Hepatic stellate cell (primary cell): ENCODE measurements at regions not wholly inside any gene's neighbourhood (a gene's known extent, or its start where the extent isn't known, plus 50 kb on each side); places are given as distances from the start of the nearest gene placed in this dataset.
"Not testable (repeated sequence)": the region's sequence is repeated elsewhere in the genome, so short reads cannot be mapped to it uniquely, and the experiment has no call there.

ENCODE experiments used
- DNase-seq: peaks from one replicate; pipeline ENCODE4 v3.0.0; 2011; ENCODE audit warnings: low spot score

- not testable (repeated sequence) for DNase-seq
These were observed 115.6 kb upstream of the MBNL1 start for GRCh38 chr3:152153115-152153514.

DNA sequence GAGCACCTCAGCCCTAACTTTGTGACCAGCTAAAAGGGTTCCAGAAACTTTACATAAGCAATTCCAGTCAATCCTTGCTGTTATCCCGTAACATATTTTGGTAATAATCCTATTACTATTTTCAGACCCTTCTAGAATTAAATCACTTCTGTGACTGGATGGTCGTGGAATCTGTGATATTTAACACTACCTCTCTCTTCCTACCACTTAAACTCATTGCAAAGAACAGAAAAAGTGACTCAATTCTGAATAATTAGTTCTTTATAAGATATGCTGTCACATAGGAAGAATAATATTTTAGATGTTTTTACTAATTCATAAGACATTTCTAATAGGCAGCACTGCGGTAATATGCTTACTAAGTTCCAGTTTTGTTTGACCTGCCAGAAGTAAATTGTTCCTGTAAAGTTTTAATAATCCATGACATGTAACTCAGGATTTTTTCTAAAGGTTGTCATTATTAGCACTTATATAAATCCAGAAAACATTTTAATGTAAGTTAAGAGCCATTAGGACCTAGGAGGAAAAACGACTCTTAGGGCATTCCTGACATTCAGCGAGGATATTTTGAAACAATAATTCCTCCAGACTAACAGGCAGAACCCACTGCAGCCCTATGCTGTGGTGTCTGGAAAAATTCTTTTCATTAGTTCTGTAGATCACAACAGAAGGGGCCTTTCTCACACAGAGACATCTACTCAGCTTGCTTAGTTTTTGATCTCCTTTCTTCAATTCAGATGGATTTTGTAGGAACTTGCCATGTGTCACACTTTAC lies 113.3 kb upstream of the MBNL1 start:
- no peak for DNase-seq

- DNase-seq: no peak
These were observed 111.8 kb upstream of the MBNL1 start for GRCh38 chr3:152156880-152157279.

GRCh38 chr3:152157337-152157736 lies 111.4 kb upstream of the MBNL1 start:
- DNase-seq: no peak

- peak; percentile 43 for DNase-seq
These were observed 109.4 kb upstream of the MBNL1 start for GRCh38 chr3:152159328-152159727.

DNA sequence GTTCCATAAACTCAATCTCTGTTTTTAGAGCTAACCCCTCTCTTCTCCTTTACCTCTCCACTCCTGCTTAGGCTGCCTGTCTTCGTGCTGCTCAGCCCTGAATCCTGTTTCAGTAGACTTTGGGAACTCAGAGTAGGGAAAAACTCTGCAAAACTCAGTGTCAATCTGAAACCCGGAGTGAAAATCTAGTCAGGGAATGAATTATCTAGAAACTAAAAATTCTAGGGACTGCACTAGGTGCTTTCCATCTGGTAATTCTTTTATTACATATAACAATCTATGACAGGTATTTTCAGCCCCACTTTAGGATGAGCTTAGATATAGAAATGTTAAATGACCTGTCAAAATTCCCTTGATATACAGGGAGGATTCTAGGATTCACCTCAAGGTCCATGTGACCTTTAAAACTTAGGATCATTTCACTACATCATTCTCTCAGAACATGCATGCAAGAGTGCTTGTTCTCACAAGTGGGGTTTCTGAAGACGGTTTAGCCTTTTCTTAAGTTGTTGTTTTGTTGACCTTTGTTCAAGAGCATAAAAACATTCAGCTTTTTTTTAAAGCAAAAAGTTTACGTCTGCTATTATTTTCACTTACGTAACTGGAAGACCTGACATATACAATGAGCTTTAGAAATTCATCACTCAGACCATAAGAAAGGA lies 108.2 kb upstream of the MBNL1 start:
- DNase-seq: no peak

GRCh38 chr3:152172460-152172859 lies 96.3 kb upstream of the MBNL1 start:
- no peak for DNase-seq

DNA sequence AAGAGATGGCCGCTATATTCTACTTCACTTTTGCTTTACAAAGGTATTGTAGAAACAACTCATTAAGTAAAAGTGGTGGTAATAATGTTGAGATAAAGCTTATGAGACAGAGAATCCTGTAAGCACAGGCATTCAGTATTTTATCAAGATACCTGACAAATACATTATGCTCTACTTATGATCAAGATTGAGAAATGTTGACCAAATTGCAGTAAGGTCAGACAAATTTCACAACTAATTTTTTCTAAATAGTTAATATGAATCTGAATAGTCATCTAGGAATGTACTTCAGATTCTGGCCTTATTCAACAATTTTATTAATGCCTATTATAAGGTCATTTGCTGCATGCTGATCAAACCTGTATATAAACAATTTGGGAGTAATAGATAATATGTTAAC lies 95.1 kb upstream of the MBNL1 start:
- DNase-seq: no peak

DNA sequence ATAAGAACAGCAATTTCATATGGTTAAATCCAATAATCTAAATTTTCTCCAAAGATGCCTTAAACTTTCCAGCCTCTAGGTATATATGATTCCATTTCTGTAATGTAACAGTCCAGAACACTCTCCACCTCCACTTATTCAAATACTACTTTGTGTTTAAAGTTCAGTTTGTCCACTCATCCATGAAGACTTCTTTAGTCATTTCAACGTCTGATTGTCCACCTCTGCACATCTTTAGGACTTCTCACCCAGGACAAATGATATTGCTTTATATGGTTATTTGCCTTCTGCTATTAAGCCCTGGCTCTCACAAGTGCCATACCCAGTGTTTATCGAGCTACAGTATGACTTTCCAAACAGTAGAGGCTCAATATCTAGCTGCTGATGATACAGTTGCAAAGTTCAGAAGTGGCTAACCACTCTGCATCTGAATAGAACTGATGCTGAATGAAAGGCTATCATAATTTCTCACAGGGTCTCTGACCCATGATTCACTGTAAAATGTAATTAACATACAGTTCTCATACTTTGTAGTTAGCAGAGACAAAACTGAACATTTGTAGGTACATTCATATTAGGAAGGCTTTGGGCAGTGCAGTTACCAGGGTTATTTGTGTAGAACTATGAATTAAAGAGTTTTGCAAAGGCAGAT lies 93.7 kb upstream of the MBNL1 start:
- DNase-seq: no peak

- DNase-seq: peak; percentile 16
These were observed 93.2 kb upstream of the MBNL1 start for GRCh38 chr3:152175528-152175889.

- no peak for DNase-seq
These were observed 92.5 kb upstream of the MBNL1 start for GRCh38 chr3:152176241-152176640.

GRCh38 chr3:152176998-152177397 lies 91.7 kb upstream of the MBNL1 start:
- DNase-seq: no peak

DNA sequence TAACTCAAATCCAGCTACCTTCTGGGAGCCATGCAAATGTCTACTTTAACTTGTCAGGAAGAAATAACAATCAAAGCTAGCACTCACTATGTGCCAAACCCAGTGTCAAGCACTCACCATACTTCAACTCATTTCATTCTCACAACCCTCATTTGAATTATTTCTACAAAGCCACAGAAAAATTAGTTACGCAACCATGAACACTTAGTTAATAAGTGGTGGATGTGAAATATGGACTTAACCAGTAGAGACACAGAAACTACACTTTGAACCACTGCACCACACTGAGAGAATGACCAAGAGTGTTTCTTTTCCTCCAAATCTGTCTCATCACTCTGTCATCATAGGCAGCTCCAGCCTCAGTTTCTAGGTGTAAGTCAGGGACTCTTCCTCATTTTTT lies 91.0 kb upstream of the MBNL1 start:
- DNase-seq: no peak

- no peak for DNase-seq
These were observed 85.3 kb upstream of the MBNL1 start for GRCh38 chr3:152183473-152183872.

- no peak for DNase-seq
These were observed 83.6 kb upstream of the MBNL1 start for GRCh38 chr3:152184971-152185686.

DNA sequence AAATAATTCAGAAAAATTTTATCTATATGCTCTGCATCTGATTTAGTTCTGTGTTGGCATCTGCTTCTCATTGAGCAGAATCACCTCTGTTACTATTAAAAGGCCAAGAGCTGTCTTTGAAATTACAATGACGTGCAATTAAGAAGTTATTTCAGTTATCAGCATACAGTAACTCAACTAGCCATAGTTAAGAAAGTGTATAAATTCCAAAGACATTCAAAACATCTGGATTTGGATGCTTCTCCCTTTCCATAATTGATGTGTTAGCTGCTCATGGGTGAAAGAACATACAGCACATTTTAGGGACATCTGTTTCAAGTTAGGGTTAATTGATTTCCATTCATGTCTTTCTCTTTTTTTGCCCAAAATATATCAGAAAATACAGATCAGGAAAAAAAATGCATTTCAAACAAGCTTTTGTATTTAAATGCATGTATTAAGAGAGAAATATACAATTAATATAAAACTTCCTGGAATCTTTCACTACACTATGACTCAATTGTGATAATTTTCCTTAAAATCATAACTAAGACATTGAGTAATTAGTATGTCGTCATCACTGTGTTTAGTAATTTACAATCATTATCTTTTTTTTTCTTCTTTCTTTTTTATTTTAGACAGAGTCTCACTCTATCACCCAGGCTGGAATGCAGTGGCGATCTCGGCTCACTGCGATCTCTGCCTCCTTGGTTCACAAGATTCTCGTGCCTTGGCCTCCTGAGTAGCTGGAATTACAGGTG lies 82.7 kb upstream of the MBNL1 start:
- no peak for DNase-seq

- no peak for DNase-seq
These were observed 78.0 kb upstream of the MBNL1 start for GRCh38 chr3:152190636-152191183.

- no peak for DNase-seq
These were observed 76.7 kb upstream of the MBNL1 start for GRCh38 chr3:152192050-152192449.

GRCh38 chr3:152192936-152193672 lies 75.6 kb upstream of the MBNL1 start:
- no peak for DNase-seq

DNA sequence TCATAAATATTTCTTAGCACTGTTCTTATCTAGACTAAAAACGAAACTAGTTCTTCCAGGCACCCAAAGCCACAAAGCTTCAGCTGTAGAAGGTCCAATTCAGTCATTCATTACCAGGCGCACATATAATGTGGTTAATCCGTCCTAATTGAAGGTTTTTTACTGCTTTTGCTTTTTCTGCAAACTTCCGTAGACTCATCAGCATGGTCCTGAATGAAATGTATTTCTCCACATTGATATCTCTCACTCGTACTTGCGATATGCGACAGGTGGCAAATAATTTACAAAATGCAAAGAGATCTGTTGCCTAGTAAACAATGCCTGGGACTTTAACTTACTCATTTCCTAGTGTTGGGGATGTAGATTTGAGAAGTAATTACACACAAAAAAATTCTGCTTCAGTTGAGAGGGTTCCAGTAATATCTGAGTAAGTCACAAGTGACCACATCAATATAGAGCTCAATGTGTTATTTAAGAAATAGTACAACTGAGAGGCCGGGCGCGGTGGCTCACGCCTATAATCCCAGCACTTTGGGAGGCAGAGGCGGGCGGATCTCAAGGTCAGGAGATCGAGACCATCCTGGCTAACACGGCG lies 75.0 kb upstream of the MBNL1 start:
- no peak for DNase-seq

DNA sequence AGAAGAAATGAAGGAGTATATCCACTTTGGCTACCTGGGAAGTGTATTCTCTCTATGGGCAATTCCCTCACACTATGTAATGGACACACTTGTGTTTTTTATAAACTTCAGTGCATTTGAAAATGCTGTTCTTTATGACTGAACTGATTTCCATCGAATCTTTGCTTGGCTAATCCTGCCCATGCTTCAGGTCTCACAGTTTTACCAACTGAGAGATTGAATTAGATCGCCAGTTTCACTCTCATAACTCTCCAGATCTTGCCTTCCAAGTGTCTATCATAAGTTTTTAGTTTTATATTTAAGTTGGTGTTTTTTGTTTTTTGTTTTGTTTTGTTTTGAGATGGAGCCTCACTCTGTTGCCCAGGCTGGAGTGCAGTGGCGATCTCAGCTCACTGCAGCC lies 73.5 kb upstream of the MBNL1 start:
- no peak for DNase-seq
